Muscle of back (tissue), 3 donors: ENCODE measurements at regions not wholly inside any gene's neighbourhood (a gene's known extent, or its start where the extent isn't known, plus 50 kb on each side); places are given as distances from the start of the nearest gene placed in this dataset.
A peak's percentile ranks its signal among the peaks of the same experiment; 100 is the strongest.
"Not testable (repeated sequence)": the region's sequence is repeated elsewhere in the genome, so short reads cannot be mapped to it uniquely, and the experiment has no call there.

Experiments used
- DNase-seq, 3 donors: peaks; one replicate each; pipeline versions ENCODE4 v3.0.0 to v3.0.0-alpha.2; 2013

GRCh38 chrX:1103360-1103759 lies 109.1 kb downstream of the CRLF2 start:
- no peak for DNase-seq

- no peak for DNase-seq
Observed at GRCh38 chrX:1102786-1103185, 109.7 kb downstream of the CRLF2 start.

GRCh38 chrX:1102221-1102620 lies 110.2 kb downstream of the CRLF2 start:
- DNase-seq: not testable (repeated sequence)

GRCh38 chrX:1099146-1099770 lies 113.2 kb downstream of the CRLF2 start:
- no peak for DNase-seq

- no peak for DNase-seq
Observed at GRCh38 chrX:1097328-1097727, 115.1 kb downstream of the CRLF2 start.

GRCh38 chrX:1094566-1095333 lies 117.7 kb downstream of the CRLF2 start:
- no peak for DNase-seq

- peak in 1 of 3 donors; percentile 32 for DNase-seq
Observed at GRCh38 chrX:1093586-1094421, 118.6 kb downstream of the CRLF2 start.

- DNase-seq: peak in 1 of 3 donors; percentile 60
Observed at GRCh38 chrX:1093121-1093520, 119.3 kb downstream of the CRLF2 start.

- DNase-seq: no peak
Observed at GRCh38 chrX:1086444-1087409, 125.7 kb downstream of the CRLF2 start.

- DNase-seq: not testable (repeated sequence)
Observed at GRCh38 chrX:1085871-1086270, 126.6 kb downstream of the CRLF2 start.

GRCh38 chrX:1084689-1085088 lies 127.8 kb downstream of the CRLF2 start:
- no peak for DNase-seq

GRCh38 chrX:1076871-1077651 lies 135.4 kb downstream of the CRLF2 start:
- peak in 1 of 3 donors; percentile 31 for DNase-seq

GRCh38 chrX:1075741-1076140 lies 136.7 kb downstream of the CRLF2 start:
- no peak for DNase-seq

GRCh38 chrX:1075156-1075555 lies 137.3 kb downstream of the CRLF2 start:
- no peak for DNase-seq

GRCh38 chrX:1074755-1075154 lies 137.7 kb downstream of the CRLF2 start:
- DNase-seq: no peak

GRCh38 chrX:1074172-1074571 lies 138.3 kb downstream of the CRLF2 start:
- no peak for DNase-seq

- no peak for DNase-seq
Observed at GRCh38 chrX:1072637-1073377, 139.6 kb downstream of the CRLF2 start.

- DNase-seq: no peak
Observed at GRCh38 chrX:1071351-1071750, 141.1 kb downstream of the CRLF2 start.

- DNase-seq: no peak
Observed at GRCh38 chrX:1062351-1062750, 150.1 kb downstream of the CRLF2 start.

GRCh38 chrX:1060562-1060960 lies 151.9 kb downstream of the CRLF2 start:
- no peak for DNase-seq
